GM20000 (cell line): ENCODE measurements at regions not wholly inside any gene's neighbourhood (a gene's known extent, or its start where the extent isn't known, plus 50 kb on each side); places are given as distances from the start of the nearest gene placed in this dataset.

Experiments
- DNase-seq: peaks from one replicate; pipeline ENCODE4 v3.0.0; 2012; ENCODE audit warnings: low spot score
- CTCF ChIP-seq: IDR thresholded peaks from 2 replicates; pipeline ENCODE4 v1.5.1; 2012; ENCODE audit warnings: mild to moderate bottlenecking, control low read depth; ENCODE audit errors: extremely low read depth, missing control alignments

GRCh38 chr14:82270286-82270685 lies 736.6 kb upstream of the SEL1L start:
- DNase-seq = no peak
- no peak for TF ChIP-seq CTCF

GRCh38 chr14:82298811-82299210 lies 765.2 kb upstream of the SEL1L start:
- no peak for TF ChIP-seq CTCF
- DNase-seq = no peak

GRCh38 chr14:82309199-82309598 lies 775.5 kb upstream of the SEL1L start:
- DNase-seq = no peak
- TF ChIP-seq CTCF = no peak

GRCh38 chr14:82313889-82314288 lies 780.2 kb upstream of the SEL1L start:
- DNase-seq = no peak
- no peak for TF ChIP-seq CTCF

GRCh38 chr14:82328442-82328841 lies 794.8 kb upstream of the SEL1L start:
- no peak for DNase-seq
- TF ChIP-seq CTCF = no peak

- no peak for DNase-seq
- no peak for TF ChIP-seq CTCF
Observed at GRCh38 chr14:82341261-82341810, 807.7 kb upstream of the SEL1L start.

- no peak for DNase-seq
- no peak for TF ChIP-seq CTCF
Observed at GRCh38 chr14:82342596-82342995, 808.9 kb upstream of the SEL1L start.

- DNase-seq = no peak
Observed at GRCh38 chr14:82345184-82345583, 811.5 kb upstream of the SEL1L start.

More at GRCh38 chr14:82345184-82345583, 811.5 kb upstream of the SEL1L start:
- no peak for TF ChIP-seq CTCF
